ENCODE measurements at regions not wholly inside any gene's neighbourhood (a gene's known extent, or its start where the extent isn't known, plus 50 kb on each side); places are given as distances from the start of the nearest gene placed in this dataset.

DNA sequence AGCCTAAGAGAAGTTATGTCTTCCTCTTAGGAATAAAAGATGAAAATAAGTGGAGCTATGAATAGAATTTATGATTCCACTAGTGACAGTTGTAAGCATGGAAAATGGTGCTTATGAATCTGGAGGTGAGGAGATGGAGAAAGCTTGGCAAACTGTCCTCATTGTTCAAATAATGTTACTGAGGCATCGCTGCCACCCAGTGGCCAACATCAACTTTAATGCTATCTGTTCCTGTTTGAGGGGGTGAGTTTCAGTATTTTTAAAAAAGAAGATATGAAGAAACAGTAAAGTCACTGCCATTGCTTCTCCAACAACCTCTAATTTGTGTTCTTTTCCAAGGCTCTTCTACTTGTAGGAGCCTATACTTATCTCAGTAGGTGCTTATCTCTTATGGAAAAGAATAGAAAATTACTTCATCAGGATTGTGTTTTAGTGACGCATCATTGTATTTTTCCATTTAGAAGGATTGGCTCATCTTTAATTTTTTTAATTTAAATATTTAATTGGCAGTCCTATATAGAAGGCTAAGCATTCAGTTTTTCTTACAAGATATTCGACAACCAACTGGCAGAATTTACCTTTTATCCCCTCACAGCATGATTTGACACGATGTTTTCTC, 260.4 kb upstream of the P2RY1 start:
- Histone ChIP-seq H3K9me3 (no peaks in the 10 kb centered on the region), H3K4me3 (no peak overlapping the region), H3K27me3 (no peaks in the 10 kb centered on the region), H3K27ac (no peak overlapping the region), H3K4me1 (no peaks in the 10 kb centered on the region), H3K36me3 (no peaks in the 10 kb centered on the region)
- intact Hi-C loops (cut with DNase I; ENCODE audit: low total_unique reads): no loop called here
- peak; percentile 29 for DNase-seq
- in situ Hi-C loops (cut with MboI; ENCODE audit: low pct_ligation_motif_present in 1 of 4, low pct_unique_long_range_greater_than_20kb in 1 of 4, low sequenced_read_pairs in 3 of 4): no loop called here
- 58 to 69% methylated on average over 4 of the region's 4 CpGs for WGBS, 2 donors (ENCODE audit: low coverage in 1 of 2)
- no peak for TF ChIP-seq POLR2AphosphoS5 (IDR thresholded peaks at IDR 0.05)
- TF ChIP-seq, protein P1, sequence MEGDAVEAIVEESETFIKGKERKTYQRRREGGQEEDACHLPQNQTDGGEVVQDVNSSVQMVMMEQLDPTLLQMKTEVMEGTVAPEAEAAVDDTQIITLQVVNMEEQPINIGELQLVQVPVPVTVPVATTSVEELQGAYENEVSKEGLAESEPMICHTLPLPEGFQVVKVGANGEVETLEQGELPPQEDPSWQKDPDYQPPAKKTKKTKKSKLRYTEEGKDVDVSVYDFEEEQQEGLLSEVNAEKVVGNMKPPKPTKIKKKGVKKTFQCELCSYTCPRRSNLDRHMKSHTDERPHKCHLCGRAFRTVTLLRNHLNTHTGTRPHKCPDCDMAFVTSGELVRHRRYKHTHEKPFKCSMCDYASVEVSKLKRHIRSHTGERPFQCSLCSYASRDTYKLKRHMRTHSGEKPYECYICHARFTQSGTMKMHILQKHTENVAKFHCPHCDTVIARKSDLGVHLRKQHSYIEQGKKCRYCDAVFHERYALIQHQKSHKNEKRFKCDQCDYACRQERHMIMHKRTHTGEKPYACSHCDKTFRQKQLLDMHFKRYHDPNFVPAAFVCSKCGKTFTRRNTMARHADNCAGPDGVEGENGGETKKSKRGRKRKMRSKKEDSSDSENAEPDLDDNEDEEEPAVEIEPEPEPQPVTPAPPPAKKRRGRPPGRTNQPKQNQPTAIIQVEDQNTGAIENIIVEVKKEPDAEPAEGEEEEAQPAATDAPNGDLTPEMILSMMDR (IDR thresholded peaks at IDR 0.05): peak; percentile 33 to 52 (median 35)
- TF ChIP-seq POLR2A (IDR thresholded peaks at IDR 0.05): no peak
- no peak for TF ChIP-seq EP300 (IDR thresholded peaks at IDR 0.05; ENCODE audit: low read depth)

DNA sequence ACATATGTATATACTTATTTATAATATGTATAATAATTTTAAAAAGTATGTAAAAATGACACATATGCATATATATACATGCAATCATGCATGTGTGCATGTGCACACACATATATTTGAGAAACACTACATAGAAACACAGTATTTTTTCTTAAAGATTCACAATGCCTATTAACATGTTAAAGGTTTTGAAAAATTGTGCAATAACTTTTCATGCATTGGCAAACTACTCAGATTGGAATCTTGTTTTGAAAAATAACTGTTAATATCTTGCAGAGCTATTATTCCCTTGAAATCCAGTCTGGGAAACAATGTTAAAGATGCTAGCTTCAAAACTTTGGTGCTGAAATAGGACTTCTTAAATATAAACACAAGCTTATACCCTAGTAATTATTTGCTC, 256.2 kb upstream of the P2RY1 start:
- DNase-seq: no peak
- intact Hi-C loops (cut with DNase I; ENCODE audit: low total_unique reads): no loop called here
- no peak overlapping the region for H3K4me3 ChIP-seq
- no peaks in the 10 kb centered on the region for H3K4me1 ChIP-seq
- TF ChIP-seq EP300 (IDR thresholded peaks at IDR 0.05; ENCODE audit: low read depth): no peak
- TF ChIP-seq, protein P1 (IDR thresholded peaks at IDR 0.05): no peak
- in situ Hi-C loops (cut with MboI; ENCODE audit: low pct_ligation_motif_present in 1 of 4, low pct_unique_long_range_greater_than_20kb in 1 of 4, low sequenced_read_pairs in 3 of 4): no loop called here
- H3K36me3 ChIP-seq: no peaks in the 10 kb centered on the region
- no peaks in the 10 kb centered on the region for H3K9me3 ChIP-seq
- H3K27me3 ChIP-seq: no peaks in the 10 kb centered on the region
- no peak overlapping the region for H3K27ac ChIP-seq

DNA sequence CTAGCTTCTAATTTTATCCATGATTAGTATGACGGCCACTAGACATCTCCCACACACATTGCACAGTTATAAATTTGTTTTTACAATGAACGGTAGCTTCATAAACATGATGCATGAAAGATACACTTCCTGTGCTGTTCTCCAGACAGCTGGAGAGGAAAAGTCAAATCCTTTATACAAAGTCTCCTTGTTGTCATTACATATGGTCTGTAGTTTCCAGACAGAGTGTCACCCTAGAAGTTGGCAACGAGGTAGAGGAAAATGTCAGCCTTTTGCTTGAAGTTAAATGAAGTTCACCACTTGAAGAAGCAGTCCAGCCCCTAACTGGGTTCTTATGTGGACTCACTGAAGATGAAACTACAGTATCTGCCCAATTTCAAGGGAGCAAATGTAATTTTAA, 253.0 kb upstream of the P2RY1 start:
- Histone ChIP-seq H3K9me3 (no peaks in the 10 kb centered on the region), H3K4me1 (no peaks in the 10 kb centered on the region), H3K27ac (no peak overlapping the region), H3K27me3 (no peaks in the 10 kb centered on the region), H3K36me3 (no peaks in the 10 kb centered on the region), H3K4me3 (no peak overlapping the region)
- in situ Hi-C loops (cut with MboI; ENCODE audit: low pct_ligation_motif_present in 1 of 4, low pct_unique_long_range_greater_than_20kb in 1 of 4, low sequenced_read_pairs in 3 of 4) (no loop called here), intact Hi-C loops (cut with DNase I; ENCODE audit: low total_unique reads) (no loop called here)
- no peak for TF ChIP-seq EP300 (IDR thresholded peaks at IDR 0.05; ENCODE audit: low read depth)
- TF ChIP-seq POLR2A (IDR thresholded peaks at IDR 0.05): no peak
- TF ChIP-seq, protein P1 (IDR thresholded peaks at IDR 0.05): no peak
- no peak for TF ChIP-seq POLR2AphosphoS5 (IDR thresholded peaks at IDR 0.05)
- DNase-seq: no peak
- WGBS, 2 donors (ENCODE audit: low coverage in 1 of 2): 49 to 52% methylated on average over 2 to 3 of the region's 3 CpGs

DNA sequence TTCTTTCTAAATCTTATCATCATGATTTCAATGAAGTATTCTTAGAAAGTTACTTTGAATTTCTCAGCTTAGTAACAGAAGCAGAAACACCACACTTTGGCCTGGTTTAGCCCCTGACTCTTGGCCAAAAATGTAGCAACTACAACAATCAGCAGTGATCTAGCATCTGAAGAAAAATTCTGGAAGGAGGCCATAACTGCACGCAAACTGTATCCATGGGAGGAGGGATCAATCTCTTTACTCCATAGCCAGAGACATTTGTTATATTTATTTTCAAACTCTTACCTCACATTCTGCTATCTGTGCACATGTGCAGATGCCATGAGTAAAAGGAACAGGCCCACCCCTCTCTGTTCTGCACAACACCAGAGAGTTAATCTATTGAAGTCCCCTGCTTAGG, 251.0 kb upstream of the P2RY1 start:
- H3K27me3 ChIP-seq: no peaks in the 10 kb centered on the region
- intact Hi-C loops (cut with DNase I; ENCODE audit: low total_unique reads): no loop called here
- TF ChIP-seq POLR2A (IDR thresholded peaks at IDR 0.05) (no peak), EP300 (IDR thresholded peaks at IDR 0.05; ENCODE audit: low read depth) (no peak), POLR2AphosphoS5 (IDR thresholded peaks at IDR 0.05) (no peak)
- TF ChIP-seq, protein P1 (IDR thresholded peaks at IDR 0.05): no peak
- DNase-seq: no peak
- no peaks in the 10 kb centered on the region for H3K4me1 ChIP-seq
- in situ Hi-C loops (cut with MboI; ENCODE audit: low pct_ligation_motif_present in 1 of 4, low pct_unique_long_range_greater_than_20kb in 1 of 4, low sequenced_read_pairs in 3 of 4): no loop called here
- no peaks in the 10 kb centered on the region for H3K9me3 ChIP-seq
- H3K4me3 ChIP-seq: no peak overlapping the region
- H3K27ac ChIP-seq: no peak overlapping the region
- H3K36me3 ChIP-seq: no peaks in the 10 kb centered on the region
- 56 to 71% methylated on average over 1 of the region's 1 CpG for WGBS, 2 donors (ENCODE audit: low coverage in 1 of 2)

Data from transverse colon (tissue), 4 donors.